Rectal smooth muscle tissue (tissue), 1 donor: ENCODE measurements at regions not wholly inside any gene's neighbourhood (a gene's known extent, or its start where the extent isn't known, plus 50 kb on each side); places are given as distances from the start of the nearest gene placed in this dataset.

Source experiments
- H3K27ac ChIP-seq: one replicate; pipeline ENCODE4 v1.7.0; 2013; ENCODE audit warnings: low read depth, low read length, inconsistent platforms
- H3K27me3 ChIP-seq: one replicate; pipeline ENCODE4 v1.7.0; 2013; ENCODE audit warnings: low read length; ENCODE audit not compliant: control insufficient read depth, insufficient read depth
- H3K36me3 ChIP-seq: one replicate; pipeline ENCODE4 v1.7.0; 2013; ENCODE audit warnings: low read length; ENCODE audit not compliant: control insufficient read depth, insufficient read depth
- H3K4me1 ChIP-seq: one replicate; pipeline ENCODE4 v1.7.0; 2013; ENCODE audit warnings: low read length; ENCODE audit not compliant: control insufficient read depth, insufficient read depth
- H3K4me3 ChIP-seq: one replicate; pipeline ENCODE4 v1.7.0; 2013; ENCODE audit warnings: low read length
- H3K9ac ChIP-seq: one replicate; pipeline ENCODE4 v1.7.0; 2013; ENCODE audit warnings: low read length

GRCh38 chr5:72658761-72659540, 151.7 kb upstream of the ZNF366 start:
- H3K36me3 ChIP-seq, result no peaks in the 10 kb centered on the region
- H3K27ac ChIP-seq, result no peak overlapping the region
- no peak overlapping the region for H3K9ac ChIP-seq

GRCh38 chr5:72658161-72658560, 151.0 kb upstream of the ZNF366 start:
- no peaks in the 10 kb centered on the region for H3K27me3 ChIP-seq
- no peak overlapping the region for H3K4me3 ChIP-seq
- H3K9ac ChIP-seq, result no peak overlapping the region
- no peak overlapping the region for H3K27ac ChIP-seq
- H3K36me3 ChIP-seq, result no peaks in the 10 kb centered on the region
- peaks cover 9% of the 10 kb centered on the region for H3K4me1 ChIP-seq

More at GRCh38 chr5:72658761-72659540, 151.7 kb upstream of the ZNF366 start:
- Histone ChIP-seq H3K4me1 (peaks cover 3% of the 10 kb centered on the region), H3K27me3 (no peaks in the 10 kb centered on the region), H3K4me3 (no peak overlapping the region)

- H3K27ac ChIP-seq, result no peak overlapping the region
- H3K9ac ChIP-seq, result no peak overlapping the region
- H3K27me3 ChIP-seq, result no peaks in the 10 kb centered on the region
- H3K36me3 ChIP-seq, result no peaks in the 10 kb centered on the region
- peaks cover 10% of the 10 kb centered on the region for H3K4me1 ChIP-seq
- no peak overlapping the region for H3K4me3 ChIP-seq
Measured at GRCh38 chr5:72656756-72657513, 149.7 kb upstream of the ZNF366 start.

- no peak overlapping the region for H3K4me3 ChIP-seq
- no peaks in the 10 kb centered on the region for H3K27me3 ChIP-seq
- H3K4me1 ChIP-seq, result peaks cover 8% of the 10 kb centered on the region
- no peaks in the 10 kb centered on the region for H3K36me3 ChIP-seq
- H3K9ac ChIP-seq, result no peak overlapping the region
- H3K27ac ChIP-seq, result no peak overlapping the region
Measured at GRCh38 chr5:72656331-72656730, 149.1 kb upstream of the ZNF366 start.

- no peaks in the 10 kb centered on the region for H3K36me3 ChIP-seq
Measured at GRCh38 chr5:72654231-72654630, 147.0 kb upstream of the ZNF366 start.

GRCh38 chr5:72653586-72653985, 146.4 kb upstream of the ZNF366 start:
- Histone ChIP-seq H3K9ac (no peak overlapping the region), H3K27ac (no peak overlapping the region), H3K4me1 (peaks cover 12% of the 10 kb centered on the region)

More at GRCh38 chr5:72654231-72654630, 147.0 kb upstream of the ZNF366 start:
- Histone ChIP-seq H3K4me3 (no peak overlapping the region), H3K4me1 (peaks cover 8% of the 10 kb centered on the region), H3K9ac (no peak overlapping the region), H3K27me3 (no peaks in the 10 kb centered on the region), H3K27ac (no peak overlapping the region)

GRCh38 chr5:72651779-72652178, 144.6 kb upstream of the ZNF366 start:
- Histone ChIP-seq H3K9ac (no peak overlapping the region), H3K27ac (no peak overlapping the region), H3K4me3 (no peak overlapping the region), H3K36me3 (no peaks in the 10 kb centered on the region), H3K4me1 (peaks cover 20% of the 10 kb centered on the region), H3K27me3 (no peaks in the 10 kb centered on the region)

More at GRCh38 chr5:72653586-72653985, 146.4 kb upstream of the ZNF366 start:
- Histone ChIP-seq H3K27me3 (no peaks in the 10 kb centered on the region), H3K36me3 (no peaks in the 10 kb centered on the region), H3K4me3 (no peak overlapping the region)

GRCh38 chr5:72651109-72651508, 143.9 kb upstream of the ZNF366 start:
- H3K36me3 ChIP-seq, result no peaks in the 10 kb centered on the region
- H3K4me3 ChIP-seq, result no peak overlapping the region
- H3K27ac ChIP-seq, result no peak overlapping the region
- peaks cover 20% of the 10 kb centered on the region for H3K4me1 ChIP-seq
- H3K27me3 ChIP-seq, result no peaks in the 10 kb centered on the region
- H3K9ac ChIP-seq, result no peak overlapping the region

GRCh38 chr5:72649449-72649848, 142.2 kb upstream of the ZNF366 start:
- Histone ChIP-seq H3K4me1 (peaks cover 20% of the 10 kb centered on the region), H3K4me3 (no peak overlapping the region), H3K36me3 (no peaks in the 10 kb centered on the region), H3K9ac (no peak overlapping the region), H3K27ac (peak overlapping the region; percentile 62), H3K27me3 (no peaks in the 10 kb centered on the region)

GRCh38 chr5:72648480-72648879, 141.3 kb upstream of the ZNF366 start:
- peak overlapping the region; percentile 62 for H3K27ac ChIP-seq

GRCh38 chr5:72647806-72648205, 140.6 kb upstream of the ZNF366 start:
- peaks cover 12% of the 10 kb centered on the region for H3K4me1 ChIP-seq
- no peaks in the 10 kb centered on the region for H3K36me3 ChIP-seq
- H3K27me3 ChIP-seq, result no peaks in the 10 kb centered on the region
- peak overlapping the region; percentile 62 for H3K27ac ChIP-seq
- no peak overlapping the region for H3K9ac ChIP-seq
- no peak overlapping the region for H3K4me3 ChIP-seq

More at GRCh38 chr5:72648480-72648879, 141.3 kb upstream of the ZNF366 start:
- no peaks in the 10 kb centered on the region for H3K27me3 ChIP-seq
- H3K9ac ChIP-seq, result no peak overlapping the region
- H3K4me1 ChIP-seq, result peaks cover 17% of the 10 kb centered on the region
- no peak overlapping the region for H3K4me3 ChIP-seq
- no peaks in the 10 kb centered on the region for H3K36me3 ChIP-seq

- H3K27ac ChIP-seq, result no peak overlapping the region
- peaks cover 12% of the 10 kb centered on the region for H3K4me1 ChIP-seq
- no peaks in the 10 kb centered on the region for H3K27me3 ChIP-seq
- no peak overlapping the region for H3K9ac ChIP-seq
- no peak overlapping the region for H3K4me3 ChIP-seq
- H3K36me3 ChIP-seq, result no peaks in the 10 kb centered on the region
Measured at GRCh38 chr5:72646246-72646866, 139.1 kb upstream of the ZNF366 start.
